H54 (cell line): ENCODE measurements at regions not wholly inside any gene's neighbourhood (a gene's known extent, or its start where the extent isn't known, plus 50 kb on each side); places are given as distances from the start of the nearest gene placed in this dataset.

Source experiments
- DNase-seq: peaks from one replicate; pipeline ENCODE4 v3.0.0; 2011; ENCODE audit warnings: low spot score, mixed read lengths; ENCODE audit not compliant: insufficient read length
- FAIRE-seq: peaks from 3 replicates; lab custom pipeline; 2011; peaks lifted over from hg19 to GRCh38; lab: Jason Lieb, UNC
- POLR2A ChIP-seq: IDR thresholded peaks from 2 replicates; pipeline ENCODE4 v1.6.1; 2011; ENCODE audit warnings: low read depth, mild to moderate bottlenecking, low read length

- FAIRE-seq (no peak), DNase-seq (no peak)
- TF ChIP-seq POLR2A: no peak
Measured at GRCh38 chr1:47514229-47514628, 76.4 kb downstream of the FOXD2 start.

- no peak for TF ChIP-seq POLR2A
- DNase-seq (no peak), FAIRE-seq (no peak)
Measured at GRCh38 chr1:47515164-47515789, 77.4 kb downstream of the FOXD2 start.

DNA sequence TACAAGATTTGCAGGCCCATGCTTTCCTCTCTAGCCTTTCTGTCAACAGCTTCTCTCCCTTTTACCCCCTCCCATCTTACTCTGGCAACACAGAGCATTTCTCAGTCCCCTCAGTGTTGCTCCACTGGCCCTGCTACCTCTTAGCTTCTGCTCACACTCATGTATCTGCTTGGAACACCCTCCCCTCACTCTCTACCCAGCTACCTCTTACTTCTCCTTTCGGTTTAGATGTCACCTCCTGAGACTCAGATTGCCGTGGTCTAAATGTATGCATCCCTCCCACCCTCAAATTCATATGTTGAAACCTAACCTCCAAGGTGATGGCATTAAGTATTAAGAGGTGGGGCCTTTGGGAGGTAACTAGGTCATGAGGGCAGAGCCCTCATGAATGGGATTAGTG lies 80.1 kb downstream of the FOXD2 start:
- no peak for DNase-seq
- no peak for FAIRE-seq
- no peak for TF ChIP-seq POLR2A

DNA sequence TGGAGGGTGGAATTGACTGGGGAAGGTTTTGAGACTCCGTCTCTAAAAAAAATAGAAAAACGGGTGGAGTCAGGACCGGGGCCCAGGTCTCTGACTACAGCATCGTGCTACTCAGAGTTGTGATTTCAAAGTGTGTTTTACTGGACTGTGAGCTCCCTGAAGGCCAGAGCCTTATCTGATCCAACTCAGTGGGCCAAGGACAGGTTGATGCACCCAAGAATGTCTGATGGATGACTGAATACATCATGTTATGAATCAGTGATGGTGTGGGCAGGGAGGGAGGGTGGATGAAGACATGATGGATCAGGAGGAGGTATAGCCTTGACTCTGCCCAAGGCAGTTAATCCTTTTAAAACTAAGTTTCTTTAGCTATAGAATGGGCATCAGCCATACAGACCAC lies 81.6 kb downstream of the FOXD2 start:
- FAIRE-seq (no peak), DNase-seq (no peak)
- TF ChIP-seq POLR2A: no peak

DNA sequence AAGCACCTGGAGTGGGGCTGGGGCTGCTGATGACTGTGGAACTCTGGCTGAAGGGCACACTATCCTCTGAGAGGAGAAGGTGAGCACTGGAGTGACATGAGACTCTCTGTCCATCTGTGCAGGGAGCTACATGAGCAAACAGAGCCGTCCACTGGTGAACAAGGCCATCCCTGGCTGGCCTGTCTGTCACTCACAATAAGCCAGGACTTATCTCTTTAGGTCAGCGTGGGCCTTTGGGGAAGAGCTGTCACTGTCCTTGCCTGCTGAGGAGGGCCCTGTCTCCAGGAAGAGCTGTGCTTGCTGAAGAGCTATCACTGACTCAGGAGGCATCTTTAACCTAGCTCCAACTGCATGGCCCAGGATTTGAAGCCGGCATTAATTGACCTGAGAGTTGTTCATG lies 82.1 kb downstream of the FOXD2 start:
- TF ChIP-seq POLR2A: no peak
- FAIRE-seq: no peak
- no peak for DNase-seq

DNA sequence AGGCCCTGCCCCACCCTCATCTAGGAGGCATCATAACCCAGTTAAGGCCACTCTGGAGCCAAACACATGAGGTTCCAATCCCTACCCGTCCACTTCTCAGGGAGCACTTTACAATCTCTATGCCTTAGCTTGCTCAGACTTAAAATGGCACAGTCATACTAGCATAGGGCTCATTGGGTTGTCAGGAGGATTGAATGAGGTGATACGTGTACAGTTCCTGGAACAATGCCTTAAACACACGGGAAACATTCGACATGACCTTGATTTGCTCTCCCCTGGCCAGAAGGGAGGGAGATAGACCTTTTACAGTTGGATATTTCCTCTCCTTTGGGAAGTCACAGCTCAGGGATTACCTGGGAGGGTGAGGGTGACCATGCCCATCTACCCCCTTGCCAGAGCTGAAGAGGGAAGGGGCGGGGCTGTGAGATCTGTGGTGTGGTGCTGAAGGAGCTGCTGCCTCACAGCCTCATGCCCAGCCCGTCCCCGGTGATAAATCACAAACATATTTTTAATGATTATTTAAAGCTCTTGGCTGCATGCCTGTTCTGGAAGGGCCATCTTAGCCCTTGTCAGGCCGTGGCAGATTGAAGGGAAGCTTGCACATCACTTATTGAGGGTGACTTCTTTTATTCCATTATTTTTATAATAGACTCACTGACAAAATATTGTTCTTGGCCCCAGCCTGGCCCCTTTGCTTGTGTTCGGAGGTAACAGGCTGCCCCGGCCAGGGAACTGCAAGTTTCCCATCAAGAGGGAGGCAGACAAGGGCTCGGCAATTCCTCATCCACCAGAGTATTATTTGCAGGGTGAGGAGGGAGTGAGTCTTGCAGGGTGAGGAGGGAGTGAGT lies 83.4 kb downstream of the FOXD2 start:
- no peak for TF ChIP-seq POLR2A
- no peak for DNase-seq
- no peak for FAIRE-seq

- DNase-seq: no peak
- FAIRE-seq: no peak
- no peak for TF ChIP-seq POLR2A
Measured at GRCh38 chr1:47522935-47523834, 85.3 kb downstream of the FOXD2 start.

DNA sequence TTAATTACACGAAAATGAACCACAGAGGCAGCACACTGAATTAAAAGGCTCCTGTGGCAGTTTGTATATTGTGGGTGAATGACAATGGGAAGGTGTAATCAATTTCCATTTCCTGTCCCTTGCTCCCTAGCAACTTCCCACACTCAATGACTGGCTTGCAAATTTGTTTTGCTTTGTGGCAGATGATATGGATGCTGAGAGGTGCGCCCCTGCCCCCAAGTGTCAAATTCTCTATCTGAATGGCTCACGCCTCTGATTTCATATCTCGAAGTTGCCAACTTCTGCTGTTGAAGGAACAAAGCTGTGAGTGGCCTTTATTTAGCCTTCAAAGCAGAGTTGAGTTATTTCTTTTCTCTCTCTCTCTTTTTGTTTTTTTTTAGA lies 86.0 kb downstream of the FOXD2 start:
- DNase-seq (no peak), FAIRE-seq (no peak)
- TF ChIP-seq POLR2A: no peak

GRCh38 chr1:47524272-47524671 lies 86.4 kb downstream of the FOXD2 start:
- no peak for TF ChIP-seq POLR2A
- FAIRE-seq (no peak), DNase-seq (no peak)

- DNase-seq: no peak
- TF ChIP-seq POLR2A: no peak
- no peak for FAIRE-seq
Measured at GRCh38 chr1:47527653-47528272, 89.9 kb downstream of the FOXD2 start.

- TF ChIP-seq POLR2A: no peak
- no peak for DNase-seq
- no peak for FAIRE-seq
Measured at GRCh38 chr1:47529520-47530098, 91.8 kb downstream of the FOXD2 start.

DNA sequence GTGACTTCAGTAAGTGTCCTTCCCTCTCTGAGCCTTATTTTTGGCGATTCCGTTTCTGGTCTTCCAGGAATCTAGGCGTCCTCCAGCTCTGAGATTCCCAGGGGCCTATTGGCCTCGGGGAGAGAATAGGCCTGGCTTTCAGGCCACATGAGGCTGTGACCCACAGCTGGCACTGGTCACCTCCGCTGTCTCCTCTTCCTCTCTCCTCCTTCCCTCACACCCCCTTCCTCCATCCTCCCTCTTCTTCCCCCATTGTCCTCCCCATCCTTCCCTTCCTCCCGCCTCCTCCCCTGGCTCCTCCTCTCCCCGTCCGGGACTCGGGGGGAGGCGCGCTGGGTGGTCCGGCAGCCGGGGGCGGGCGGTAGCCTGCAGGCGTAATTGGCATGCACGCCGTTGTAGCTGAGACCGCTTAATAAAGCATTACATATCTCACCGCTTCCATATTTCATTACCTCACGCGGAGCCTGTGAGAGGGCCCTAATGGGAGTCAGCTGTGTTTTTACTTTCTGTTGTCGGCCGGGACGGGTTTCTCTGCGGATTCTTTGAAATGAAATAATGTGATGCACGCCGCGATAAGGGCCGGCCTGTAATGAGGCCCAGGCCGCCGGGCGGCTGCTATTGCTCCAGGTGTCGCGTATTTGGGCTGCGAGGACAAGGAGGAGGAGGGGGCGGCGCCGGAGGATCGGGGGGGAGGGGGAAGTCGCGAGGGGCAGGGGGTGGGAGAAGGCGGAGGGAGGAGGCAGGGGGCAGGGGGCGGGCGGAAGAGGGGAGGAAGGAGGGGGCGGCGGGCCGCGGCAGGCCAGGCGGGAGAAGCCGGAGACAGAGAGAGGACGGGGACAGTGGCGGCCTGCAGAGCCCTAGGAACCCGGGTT lies 95.3 kb downstream of the FOXD2 start:
- no peak for TF ChIP-seq POLR2A
- DNase-seq: no peak
- no peak for FAIRE-seq
